ENCODE measurements at regions not wholly inside any gene's neighbourhood (a gene's known extent, or its start where the extent isn't known, plus 50 kb on each side); places are given as distances from the start of the nearest gene placed in this dataset.

DNA sequence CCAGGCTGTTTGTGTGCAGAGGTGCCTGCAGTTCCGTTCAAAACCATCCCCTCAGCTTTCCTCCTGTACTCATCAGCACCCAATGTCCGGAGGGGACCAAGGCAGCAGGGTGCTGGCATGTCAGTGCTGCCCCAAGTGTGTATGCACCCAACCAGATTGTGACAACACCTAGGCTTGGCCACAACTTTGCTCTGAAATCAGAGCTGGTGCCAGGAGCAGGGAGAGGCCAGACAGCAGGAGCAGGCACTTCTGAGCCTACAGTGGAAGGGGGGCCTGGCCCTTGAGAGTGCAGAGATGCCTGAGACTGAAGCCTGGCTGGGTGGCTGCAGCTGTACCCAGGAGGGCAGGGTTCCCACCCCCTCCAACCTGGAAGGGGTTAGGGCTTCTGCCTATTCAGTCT, 56.5 kb upstream of the RASGEF1B start:
- in situ Hi-C loops (cut with MboI; ENCODE audit: low sequenced_read_pairs): no loop called here

- in situ Hi-C loops (cut with MboI; ENCODE audit: low sequenced_read_pairs): no loop called here
These were observed 56.0 kb upstream of the RASGEF1B start for GRCh38 chr4:81527709-81528108.

- in situ Hi-C loops (cut with MboI; ENCODE audit: low sequenced_read_pairs): no loop called here
These were observed 55.4 kb upstream of the RASGEF1B start for GRCh38 chr4:81527115-81527514.

GRCh38 chr4:81526706-81527105, 55.0 kb upstream of the RASGEF1B start:
- in situ Hi-C loops (cut with MboI; ENCODE audit: low sequenced_read_pairs): no loop called here

DNA sequence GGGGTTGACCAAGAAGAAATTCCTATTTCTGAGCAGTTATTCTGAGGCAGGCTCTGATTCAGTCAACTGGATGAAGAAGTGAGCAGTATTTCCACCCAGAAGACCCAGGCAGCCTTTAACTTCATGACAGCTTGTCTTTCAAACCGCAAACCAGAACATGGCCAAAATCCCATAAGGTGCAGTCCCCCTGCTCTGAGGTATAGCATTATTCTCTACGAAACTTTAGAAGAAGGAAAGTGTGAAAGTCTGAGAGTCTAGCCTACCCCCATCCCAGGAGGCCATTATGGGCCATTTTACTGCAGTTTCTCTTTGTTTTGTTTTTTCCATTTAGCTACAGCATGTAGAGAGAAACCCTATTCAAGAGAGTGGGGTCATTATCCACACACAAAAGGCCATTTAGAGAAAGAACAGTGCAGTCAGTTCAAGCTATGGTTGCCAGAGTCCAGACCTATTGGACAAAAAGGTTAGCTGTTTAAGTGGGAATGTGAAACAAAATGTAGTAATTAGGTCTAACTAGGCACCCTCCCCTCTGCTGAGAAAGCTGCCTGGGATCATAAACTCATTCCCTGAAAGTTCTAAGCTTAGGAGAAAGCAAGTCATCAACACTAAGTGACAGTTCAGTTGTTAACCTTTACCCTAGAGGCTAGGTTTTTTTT, 52.1 kb upstream of the RASGEF1B start:
- in situ Hi-C loops (cut with MboI; ENCODE audit: low sequenced_read_pairs): no loop called here

DNA sequence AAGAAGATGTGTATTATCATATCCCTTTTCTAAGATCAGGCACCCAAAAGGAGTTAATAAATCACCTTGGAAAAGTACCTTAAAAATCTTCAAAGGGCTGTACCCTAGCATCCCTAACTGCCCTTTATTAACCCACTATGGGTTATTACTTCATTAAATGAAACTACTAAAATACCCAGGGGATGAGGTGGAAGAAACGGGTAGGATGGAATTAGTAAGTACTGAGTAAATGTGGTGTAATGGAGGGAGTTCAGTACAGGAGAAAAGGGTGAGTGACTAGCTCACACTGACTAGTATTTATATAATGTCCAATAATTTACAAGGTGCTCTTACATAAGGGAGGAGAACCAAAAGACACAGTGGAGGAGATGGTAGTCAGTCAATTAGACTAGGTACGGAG, 51.0 kb upstream of the RASGEF1B start:
- in situ Hi-C loops (cut with MboI; ENCODE audit: low sequenced_read_pairs): no loop called here

GRCh38 chr4:81521708-81522107, 50.0 kb upstream of the RASGEF1B start:
- in situ Hi-C loops (cut with MboI; ENCODE audit: low sequenced_read_pairs): no loop called here

Measured in HL-60/S4 treated with phorbol 12-myristate 13-acetate at 8.2 ng/mL for 4 days and 3 days (cell line).